ENCODE measurements at regions not wholly inside any gene's neighbourhood (a gene's known extent, or its start where the extent isn't known, plus 50 kb on each side); places are given as distances from the start of the nearest gene placed in this dataset.
"Not testable (repeated sequence)": the region's sequence is repeated elsewhere in the genome, so short reads cannot be mapped to it uniquely, and the experiment has no call there.

GRCh38 chr13:63840551-63841421 is 2425.1 kb upstream of the PCDH20 start:
- DNase-seq (ENCODE audit: low spot score, unreplicated experiment): no peak
- H3K36me3 Mint-ChIP-seq (ENCODE audit: insufficient read depth): no peaks in the 10 kb centered on the region
- H3K4me1 Mint-ChIP-seq (ENCODE audit: low read depth): no peaks in the 10 kb centered on the region
- no peak overlapping the region for H3K4me3 Mint-ChIP-seq (ENCODE audit: low read depth)
- no peak overlapping the region for H3K27ac Mint-ChIP-seq
- no peaks in the 10 kb centered on the region for H3K9me3 Mint-ChIP-seq (ENCODE audit: low read depth)
- TF ChIP-seq CTCF (IDR thresholded peaks at IDR 0.05; ENCODE audit: unreplicated experiment): no peak
- H3K27me3 Mint-ChIP-seq: no peaks in the 10 kb centered on the region

DNA sequence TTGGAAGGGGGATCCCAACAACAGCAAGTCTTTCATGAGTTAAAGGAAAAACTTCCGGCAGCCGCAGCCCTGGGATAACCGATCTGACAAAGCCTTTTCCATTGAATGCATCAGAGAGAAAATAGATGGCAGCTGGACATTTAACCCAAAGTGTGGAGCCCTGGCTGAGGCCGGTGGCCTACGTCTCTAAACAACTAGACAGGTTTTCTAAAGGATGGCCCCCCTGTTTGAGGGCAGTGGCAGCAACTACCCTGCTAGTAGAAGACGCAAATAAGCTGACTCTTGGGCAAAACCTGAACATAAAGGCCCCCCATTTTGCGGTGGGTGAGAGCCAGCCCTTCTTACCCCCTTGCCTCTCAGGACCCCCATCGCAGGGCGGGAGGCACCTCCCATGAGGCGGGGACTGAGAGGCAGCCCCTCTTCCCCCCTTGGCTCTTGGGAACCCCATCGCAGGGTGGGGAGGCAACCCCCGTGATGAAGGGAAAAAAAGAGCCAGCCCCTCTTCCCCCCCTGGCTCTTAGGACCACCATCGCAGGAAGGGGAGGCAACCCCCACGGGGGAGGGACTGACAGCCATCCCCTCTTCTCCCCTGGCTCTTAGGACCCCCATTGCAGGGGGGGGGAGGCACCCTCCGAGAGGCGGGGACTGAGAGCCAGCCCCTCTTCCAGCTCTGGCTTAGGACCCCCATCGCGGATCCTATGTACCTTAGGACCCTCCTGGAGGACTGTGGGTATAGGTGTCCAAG is 2422.9 kb upstream of the PCDH20 start:
- no peak overlapping the region for H3K4me3 Mint-ChIP-seq (ENCODE audit: low read depth)
- H3K36me3 Mint-ChIP-seq (ENCODE audit: insufficient read depth): no peaks in the 10 kb centered on the region
- TF ChIP-seq CTCF (IDR thresholded peaks at IDR 0.05; ENCODE audit: unreplicated experiment): no peak
- H3K27ac Mint-ChIP-seq: no peak overlapping the region
- H3K9me3 Mint-ChIP-seq (ENCODE audit: low read depth): no peaks in the 10 kb centered on the region
- H3K4me1 Mint-ChIP-seq (ENCODE audit: low read depth): no peaks in the 10 kb centered on the region
- no peak for DNase-seq (ENCODE audit: low spot score, unreplicated experiment)
- no peaks in the 10 kb centered on the region for H3K27me3 Mint-ChIP-seq

GRCh38 chr13:63837701-63838100 is 2422.1 kb upstream of the PCDH20 start:
- not testable (repeated sequence) for H3K4me1 Mint-ChIP-seq (ENCODE audit: low read depth); H3K27ac Mint-ChIP-seq; H3K27me3 Mint-ChIP-seq; H3K4me3 Mint-ChIP-seq (ENCODE audit: low read depth); DNase-seq (ENCODE audit: low spot score, unreplicated experiment); H3K36me3 Mint-ChIP-seq (ENCODE audit: insufficient read depth); H3K9me3 Mint-ChIP-seq (ENCODE audit: low read depth)

GRCh38 chr13:63829609-63830008 is 2414.0 kb upstream of the PCDH20 start:
- H3K9me3 Mint-ChIP-seq (ENCODE audit: low read depth); H3K4me3 Mint-ChIP-seq (ENCODE audit: low read depth); H3K27ac Mint-ChIP-seq; H3K27me3 Mint-ChIP-seq; DNase-seq (ENCODE audit: low spot score, unreplicated experiment); H3K4me1 Mint-ChIP-seq (ENCODE audit: low read depth); H3K36me3 Mint-ChIP-seq (ENCODE audit: insufficient read depth): not testable (repeated sequence)

DNA sequence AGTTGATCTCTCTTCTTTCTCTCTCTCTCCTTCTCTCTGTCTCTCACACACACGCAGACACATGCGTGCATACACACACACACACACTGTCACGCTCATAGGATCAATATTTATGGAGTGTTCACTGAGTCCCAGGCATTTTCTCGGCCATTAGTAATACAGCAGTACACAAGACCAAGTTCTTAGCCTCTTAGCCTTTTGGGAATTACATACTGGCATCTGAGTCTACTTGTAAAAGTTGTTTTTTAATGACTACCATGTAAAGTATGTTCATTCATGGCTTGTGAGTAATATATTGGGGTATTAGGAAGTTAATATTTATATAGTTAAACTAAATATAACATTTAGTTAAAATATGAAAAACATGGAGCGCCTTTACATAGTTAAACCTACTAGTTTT is 2406.1 kb upstream of the PCDH20 start:
- not testable (repeated sequence) for H3K4me1 Mint-ChIP-seq (ENCODE audit: low read depth); DNase-seq (ENCODE audit: low spot score, unreplicated experiment); H3K27me3 Mint-ChIP-seq; H3K9me3 Mint-ChIP-seq (ENCODE audit: low read depth); H3K36me3 Mint-ChIP-seq (ENCODE audit: insufficient read depth); H3K27ac Mint-ChIP-seq; H3K4me3 Mint-ChIP-seq (ENCODE audit: low read depth)

DNA sequence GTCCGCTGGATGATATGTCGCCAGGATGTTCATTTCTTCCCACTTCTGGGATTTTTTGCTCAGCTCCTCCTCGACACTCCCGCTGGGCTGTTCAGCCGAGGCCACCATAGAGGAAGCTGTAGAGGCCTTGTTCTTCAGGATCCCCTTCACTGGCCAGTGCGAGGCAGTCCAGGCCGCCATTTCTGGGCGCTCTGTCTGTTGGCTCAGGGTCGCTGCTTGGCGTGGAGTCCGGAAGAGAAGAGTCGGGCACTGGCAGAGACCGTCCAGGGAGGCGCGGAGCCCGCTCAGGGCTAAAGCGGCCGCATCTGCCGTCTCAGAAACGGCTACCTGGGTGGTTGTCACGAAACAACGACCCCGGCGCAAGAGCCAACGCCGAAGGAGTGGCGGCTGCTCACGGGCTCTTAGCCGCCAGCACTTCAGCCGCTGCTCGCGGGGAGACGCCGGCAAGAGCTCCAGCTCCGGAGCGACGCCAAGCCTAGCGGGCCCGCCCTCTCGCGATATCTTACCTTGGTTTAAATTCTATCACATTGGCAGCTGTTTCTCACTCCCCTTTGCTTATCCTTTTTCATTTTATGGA is 2395.9 kb upstream of the PCDH20 start:
- H3K9me3 Mint-ChIP-seq (ENCODE audit: low read depth); H3K4me1 Mint-ChIP-seq (ENCODE audit: low read depth); H3K27me3 Mint-ChIP-seq; DNase-seq (ENCODE audit: low spot score, unreplicated experiment); H3K4me3 Mint-ChIP-seq (ENCODE audit: low read depth); H3K36me3 Mint-ChIP-seq (ENCODE audit: insufficient read depth); H3K27ac Mint-ChIP-seq: not testable (repeated sequence)

- not testable (repeated sequence) for H3K9me3 Mint-ChIP-seq (ENCODE audit: low read depth); H3K36me3 Mint-ChIP-seq (ENCODE audit: insufficient read depth); H3K27ac Mint-ChIP-seq; H3K4me1 Mint-ChIP-seq (ENCODE audit: low read depth); H3K4me3 Mint-ChIP-seq (ENCODE audit: low read depth); DNase-seq (ENCODE audit: low spot score, unreplicated experiment); H3K27me3 Mint-ChIP-seq
Observed at GRCh38 chr13:63791134-63791533, 2375.5 kb upstream of the PCDH20 start.
